Activated naive CD8-positive, alpha-beta T cell treated with anti-CD3 and anti-CD28 coated beads, Interleukin-2, amount 50 U/mL, for 24 hours (primary cell): ENCODE measurements at regions not wholly inside any gene's neighbourhood (a gene's known extent, or its start where the extent isn't known, plus 50 kb on each side); places are given as distances from the start of the nearest gene placed in this dataset.
"Not testable (repeated sequence)": the region's sequence is repeated elsewhere in the genome, so short reads cannot be mapped to it uniquely, and the experiment has no call there.

ENCODE experiments used
- ATAC-seq: fragments of 150-1000 bp; cut with Tn5 transposase; one replicate; pipeline ENCODE4 v1.10.0; 2021
- DNase-seq: peaks from one replicate; pipeline ENCODE4 v3.0.0; 2021
- H3K27ac Mint-ChIP-seq: one replicate; pipeline ENCODE4 v1.8.0; 2021; ENCODE audit warnings: mild to moderate bottlenecking, mixed read lengths
- H3K27me3 Mint-ChIP-seq: one replicate; pipeline ENCODE4 v1.8.0; 2021; ENCODE audit warnings: mixed read lengths
- H3K36me3 Mint-ChIP-seq: one replicate; pipeline ENCODE4 v1.8.0; 2021; ENCODE audit warnings: low read depth, mixed read lengths
- H3K4me1 Mint-ChIP-seq: one replicate; pipeline ENCODE4 v1.8.0; 2021; ENCODE audit warnings: mixed read lengths
- H3K4me3 Mint-ChIP-seq: one replicate; pipeline ENCODE4 v1.8.0; 2021; ENCODE audit warnings: mild to moderate bottlenecking, moderate library complexity, mixed read lengths
- H3K9me3 Mint-ChIP-seq: one replicate; pipeline ENCODE4 v1.8.0; 2021; ENCODE audit warnings: mixed read lengths

GRCh38 chr13:99768986-99769385 lies 202.6 kb downstream of the ZIC5 start:
- H3K36me3 Mint-ChIP-seq, result peaks cover 18% of the 10 kb centered on the region
- no peak overlapping the region for H3K4me3 Mint-ChIP-seq
- no peak overlapping the region for H3K27ac Mint-ChIP-seq
- no peaks in the 10 kb centered on the region for H3K27me3 Mint-ChIP-seq
- H3K4me1 Mint-ChIP-seq, result no peaks in the 10 kb centered on the region
- no peak for ATAC-seq
- DNase-seq, result no peak
- H3K9me3 Mint-ChIP-seq, result peaks cover 33% of the 10 kb centered on the region

- Mint-ChIP-seq H3K4me3 (no peak overlapping the region), H3K27me3 (no peaks in the 10 kb centered on the region), H3K27ac (no peak overlapping the region), H3K9me3 (peaks cover 55% of the 10 kb centered on the region), H3K4me1 (no peaks in the 10 kb centered on the region), H3K36me3 (peaks cover 27% of the 10 kb centered on the region)
- DNase-seq (no peak), ATAC-seq (no peak)
Measured at GRCh38 chr13:99766641-99767045, 204.9 kb downstream of the ZIC5 start.

DNA sequence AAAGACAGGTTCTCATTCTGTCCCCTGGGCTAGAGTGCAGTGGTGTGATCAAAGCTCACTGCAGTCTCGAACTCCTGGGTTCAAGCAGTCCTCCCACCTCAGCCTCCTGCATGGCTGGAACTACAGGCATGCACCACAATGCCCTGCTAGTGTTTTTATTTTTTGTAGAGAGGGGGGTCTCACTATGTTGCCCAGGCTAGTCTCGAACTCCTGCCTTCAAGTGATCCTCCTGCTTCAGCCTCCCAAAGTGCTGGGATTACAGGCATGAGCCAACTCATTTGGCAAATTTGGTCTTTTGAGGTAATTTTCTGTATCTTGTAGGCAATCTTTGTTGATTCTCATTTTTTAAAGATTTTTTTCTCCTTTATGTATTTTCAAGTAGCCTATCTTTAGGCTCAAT lies 205.7 kb downstream of the ZIC5 start:
- Mint-ChIP-seq H3K4me3 (no peak overlapping the region), H3K27ac (no peak overlapping the region), H3K4me1 (no peaks in the 10 kb centered on the region), H3K27me3 (no peaks in the 10 kb centered on the region), H3K9me3 (peaks cover 60% of the 10 kb centered on the region), H3K36me3 (peaks cover 31% of the 10 kb centered on the region)
- DNase-seq, result no peak
- ATAC-seq, result no peak

- no peak overlapping the region for H3K4me3 Mint-ChIP-seq
- H3K9me3 Mint-ChIP-seq, result peaks cover 50% of the 10 kb centered on the region
- DNase-seq (no peak), ATAC-seq (no peak)
- H3K36me3 Mint-ChIP-seq, result peaks cover 26% of the 10 kb centered on the region
- no peak overlapping the region for H3K27ac Mint-ChIP-seq
- no peaks in the 10 kb centered on the region for H3K27me3 Mint-ChIP-seq
- H3K4me1 Mint-ChIP-seq, result no peaks in the 10 kb centered on the region
Measured at GRCh38 chr13:99760456-99760855, 211.1 kb downstream of the ZIC5 start.

- no peak for DNase-seq
- Mint-ChIP-seq H3K4me1 (no peaks in the 10 kb centered on the region), H3K4me3 (no peak overlapping the region), H3K36me3 (peaks cover 22% of the 10 kb centered on the region), H3K9me3 (peaks cover 39% of the 10 kb centered on the region), H3K27ac (no peak overlapping the region), H3K27me3 (no peaks in the 10 kb centered on the region)
- no peak for ATAC-seq
Measured at GRCh38 chr13:99759163-99759552, 212.4 kb downstream of the ZIC5 start.

- H3K27me3 Mint-ChIP-seq, result no peaks in the 10 kb centered on the region
- ATAC-seq (no peak), DNase-seq (no peak)
- H3K27ac Mint-ChIP-seq, result no peak overlapping the region
- peaks cover 36% of the 10 kb centered on the region for H3K9me3 Mint-ChIP-seq
- peaks cover 22% of the 10 kb centered on the region for H3K36me3 Mint-ChIP-seq
- no peaks in the 10 kb centered on the region for H3K4me1 Mint-ChIP-seq
- H3K4me3 Mint-ChIP-seq, result no peak overlapping the region
Measured at GRCh38 chr13:99758460-99759162, 213.0 kb downstream of the ZIC5 start.

GRCh38 chr13:99757756-99758459 lies 213.7 kb downstream of the ZIC5 start:
- DNase-seq (no peak), ATAC-seq (no peak)
- H3K9me3 Mint-ChIP-seq, result peaks cover 30% of the 10 kb centered on the region
- H3K4me3 Mint-ChIP-seq, result no peak overlapping the region
- H3K27ac Mint-ChIP-seq, result no peak overlapping the region
- no peaks in the 10 kb centered on the region for H3K4me1 Mint-ChIP-seq
- H3K36me3 Mint-ChIP-seq, result peaks cover 18% of the 10 kb centered on the region
- no peaks in the 10 kb centered on the region for H3K27me3 Mint-ChIP-seq

- no peak for DNase-seq
- ATAC-seq, result no peak
- H3K4me3 Mint-ChIP-seq, result no peak overlapping the region
- peaks cover 10% of the 10 kb centered on the region for H3K36me3 Mint-ChIP-seq
- no peaks in the 10 kb centered on the region for H3K4me1 Mint-ChIP-seq
- H3K27me3 Mint-ChIP-seq, result no peaks in the 10 kb centered on the region
- H3K9me3 Mint-ChIP-seq, result peaks cover 14% of the 10 kb centered on the region
- no peak overlapping the region for H3K27ac Mint-ChIP-seq
Measured at GRCh38 chr13:99756281-99756680, 215.3 kb downstream of the ZIC5 start.

GRCh38 chr13:99754750-99755149 lies 216.8 kb downstream of the ZIC5 start:
- H3K27me3 Mint-ChIP-seq, H3K27ac Mint-ChIP-seq, ATAC-seq, H3K36me3 Mint-ChIP-seq, H3K4me1 Mint-ChIP-seq, H3K4me3 Mint-ChIP-seq, H3K9me3 Mint-ChIP-seq, DNase-seq: not testable (repeated sequence)

DNA sequence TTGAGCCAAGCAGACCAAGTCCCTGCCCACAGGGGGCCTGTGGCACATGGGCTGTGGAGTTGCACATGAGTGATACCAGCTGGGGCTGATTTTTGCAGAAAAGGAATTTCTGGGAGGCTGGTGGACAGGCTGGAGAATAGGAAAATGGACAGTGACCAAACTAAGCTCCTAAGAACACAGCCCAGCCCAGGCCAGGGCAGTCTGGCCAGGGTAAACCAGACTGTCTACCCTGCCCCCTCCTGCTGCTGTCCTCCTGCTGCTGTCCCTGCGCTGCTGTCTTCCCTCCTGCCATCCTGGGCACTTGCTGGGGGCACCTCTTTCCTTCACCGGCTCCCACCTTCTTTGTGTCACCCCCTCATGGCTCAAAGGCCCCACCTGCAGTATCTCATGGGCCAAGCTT lies 219.2 kb downstream of the ZIC5 start:
- H3K4me3 Mint-ChIP-seq, result no peak overlapping the region
- peaks cover 3% of the 10 kb centered on the region for H3K36me3 Mint-ChIP-seq
- H3K27me3 Mint-ChIP-seq, result no peaks in the 10 kb centered on the region
- ATAC-seq (no peak), DNase-seq (no peak)
- no peaks in the 10 kb centered on the region for H3K4me1 Mint-ChIP-seq
- no peaks in the 10 kb centered on the region for H3K9me3 Mint-ChIP-seq
- no peak overlapping the region for H3K27ac Mint-ChIP-seq

GRCh38 chr13:99751517-99752199 lies 219.9 kb downstream of the ZIC5 start:
- Mint-ChIP-seq H3K27ac (no peak overlapping the region), H3K9me3 (no peaks in the 10 kb centered on the region), H3K4me3 (no peak overlapping the region), H3K36me3 (peaks cover 3% of the 10 kb centered on the region), H3K4me1 (no peaks in the 10 kb centered on the region), H3K27me3 (no peaks in the 10 kb centered on the region)
- DNase-seq (no peak), ATAC-seq (no peak)

DNA sequence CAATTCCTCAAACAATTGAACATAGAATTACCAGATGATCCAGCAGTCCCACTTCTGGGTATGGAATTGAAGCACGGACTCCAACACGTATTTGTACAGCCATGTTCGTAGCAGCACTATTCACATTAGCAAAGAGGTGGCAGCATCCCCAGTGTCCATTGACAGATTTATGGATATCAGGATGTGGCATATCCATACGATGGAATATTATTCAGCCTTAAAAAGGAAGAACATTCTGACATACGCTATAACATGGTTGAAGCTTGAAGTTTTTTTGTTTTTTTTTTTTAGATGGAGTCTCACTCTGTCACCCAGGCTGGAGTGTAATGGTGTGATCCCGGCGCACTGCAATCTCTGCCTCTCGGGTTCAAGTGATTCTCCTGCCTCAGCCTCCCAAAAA lies 220.6 kb downstream of the ZIC5 start:
- no peak for DNase-seq
- H3K36me3 Mint-ChIP-seq, result peaks cover 3% of the 10 kb centered on the region
- no peaks in the 10 kb centered on the region for H3K27me3 Mint-ChIP-seq
- H3K4me1 Mint-ChIP-seq, result no peaks in the 10 kb centered on the region
- no peak overlapping the region for H3K27ac Mint-ChIP-seq
- H3K9me3 Mint-ChIP-seq, result no peaks in the 10 kb centered on the region
- no peak for ATAC-seq
- H3K4me3 Mint-ChIP-seq, result no peak overlapping the region

DNA sequence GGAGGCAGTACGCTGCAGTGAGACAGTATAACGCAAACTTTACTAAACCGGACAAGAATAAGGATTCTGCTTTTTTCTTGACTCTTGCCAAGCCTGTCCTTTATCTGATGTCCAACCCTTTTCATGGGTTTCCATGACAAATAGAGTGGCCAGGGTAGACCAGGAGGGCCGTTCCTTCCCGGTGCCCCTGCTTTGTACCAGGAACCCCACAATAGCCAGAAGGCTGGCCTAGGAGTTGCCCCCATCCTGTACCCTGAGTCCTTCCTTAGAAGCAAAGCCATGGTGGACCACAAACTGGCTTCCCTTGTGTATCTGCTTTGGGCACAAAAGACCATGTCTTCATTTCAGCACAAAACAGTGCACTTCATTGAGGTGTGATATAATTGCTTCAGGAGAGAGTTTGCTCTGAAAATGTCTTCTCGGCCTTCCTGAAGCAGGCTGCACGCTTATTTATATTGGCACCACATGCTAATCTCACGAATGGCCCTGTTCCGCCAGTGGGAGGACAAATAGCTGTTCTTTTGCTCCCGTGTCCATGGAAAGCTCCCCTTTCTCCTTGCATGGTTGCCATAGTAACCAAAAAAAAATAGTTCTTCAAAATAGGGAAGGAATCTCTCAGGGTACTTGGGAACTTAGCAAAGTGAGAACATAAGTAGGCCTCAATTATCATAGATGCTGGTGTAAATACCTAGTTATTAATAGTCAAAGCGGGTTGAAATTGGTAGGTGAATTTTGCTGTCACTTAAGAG lies 222.1 kb downstream of the ZIC5 start:
- ATAC-seq (no peak), DNase-seq (no peak)
- H3K27ac Mint-ChIP-seq, result no peak overlapping the region
- H3K4me3 Mint-ChIP-seq, result no peak overlapping the region
- no peaks in the 10 kb centered on the region for H3K9me3 Mint-ChIP-seq
- peaks cover 3% of the 10 kb centered on the region for H3K36me3 Mint-ChIP-seq
- H3K4me1 Mint-ChIP-seq, result no peaks in the 10 kb centered on the region
- no peaks in the 10 kb centered on the region for H3K27me3 Mint-ChIP-seq

- no peaks in the 10 kb centered on the region for H3K9me3 Mint-ChIP-seq
- H3K27ac Mint-ChIP-seq, result no peak overlapping the region
- ATAC-seq (no peak), DNase-seq (no peak)
- no peaks in the 10 kb centered on the region for H3K27me3 Mint-ChIP-seq
- no peak overlapping the region for H3K4me3 Mint-ChIP-seq
- H3K36me3 Mint-ChIP-seq, result peaks cover 3% of the 10 kb centered on the region
- no peaks in the 10 kb centered on the region for H3K4me1 Mint-ChIP-seq
Measured at GRCh38 chr13:99747403-99747710, 224.2 kb downstream of the ZIC5 start.
